PC-3 (cell line): ENCODE measurements at regions not wholly inside any gene's neighbourhood (a gene's known extent, or its start where the extent isn't known, plus 50 kb on each side); places are given as distances from the start of the nearest gene placed in this dataset.

Experiments
- CTCF ChIP-seq: fragments of 300-600 bp; sonication (generic); conservative IDR thresholded peaks from 2 replicates; pipeline ENCODE4 v1.5.1; 2017; ENCODE audit warnings: antibody characterized with exemption, low read depth, mild to moderate bottlenecking, low read length
- EZH2phosphoT487 ChIP-seq: fragments of 300-600 bp; sonication (generic); IDR thresholded peaks from 2 replicates; pipeline ENCODE4 v1.6.1; 2018; ENCODE audit warnings: mild to moderate bottlenecking, antibody characterized with exemption, low read length, borderline replicate concordance

GRCh38 chr4:84385203-84385602 lies 113.9 kb downstream of the NKX6-1 start:
- TF ChIP-seq CTCF (no peak), EZH2phosphoT487 (no peak)
